Upper lobe of left lung (tissue), 4 donors: ENCODE measurements at regions not wholly inside any gene's neighbourhood (a gene's known extent, or its start where the extent isn't known, plus 50 kb on each side); places are given as distances from the start of the nearest gene placed in this dataset.

Experiments used
- CTCF ChIP-seq, 6 experiments: fragments of 450-650 bp in 4 of 6; fragments of 200-600 bp in 2 of 6; sonication (generic) in 2 of 6; IDR thresholded peaks; one replicate each; pipeline ENCODE4 v1.5.1; 2016 to 2019; ENCODE audit warnings: antibody characterized with exemption in 6 of 6
- EP300 ChIP-seq, 4 donors: sonication (generic); formaldehyde crosslinking; IDR thresholded peaks; one replicate each; pipeline ENCODE4 v1.5.1; 2017; ENCODE audit warnings: antibody characterized with exemption in 4 of 4, control low read depth in 2 of 4
- POLR2A ChIP-seq, 4 donors: fragments of 450-650 bp; IDR thresholded peaks; one replicate each; pipeline ENCODE4 v1.5.1; 2016 to 2017; ENCODE audit warnings: antibody characterized with exemption in 4 of 4, mild to moderate bottlenecking in 2 of 4
- POLR2AphosphoS5 ChIP-seq, 2 donors: sonication (generic); formaldehyde crosslinking; IDR thresholded peaks; one replicate each; pipeline ENCODE4 v1.5.1; 2017; ENCODE audit warnings: antibody characterized with exemption in 2 of 2

GRCh38 chr22:47406180-47406834 is 643.9 kb downstream of the TBC1D22A start:
- TF ChIP-seq CTCF (IDR thresholded peaks at IDR 0.05) (no peak), POLR2A (IDR thresholded peaks at IDR 0.05) (no peak), EP300 (IDR thresholded peaks at IDR 0.05) (no peak), POLR2AphosphoS5 (IDR thresholded peaks at IDR 0.05) (no peak)
